Astrocyte (in vitro differentiated cells and primary cell): ENCODE measurements at regions not wholly inside any gene's neighbourhood (a gene's known extent, or its start where the extent isn't known, plus 50 kb on each side); places are given as distances from the start of the nearest gene placed in this dataset.

Experiments used
- CTCF ChIP-seq: IDR thresholded peaks from 2 replicates; pipeline ENCODE4 v1.5.1; 2011; ENCODE audit warnings: low read depth, mild to moderate bottlenecking, inconsistent platforms, low read length, moderate library complexity; ENCODE audit not compliant: insufficient read depth
- EZH2 ChIP-seq: IDR thresholded peaks from 2 replicates; pipeline ENCODE4 v1.6.1; 2012; ENCODE audit warnings: mild to moderate bottlenecking, low read length, inconsistent platforms; ENCODE audit not compliant: insufficient read depth

GRCh38 chr6:82118150-82118562, 129.4 kb downstream of the IBTK start:
- TF ChIP-seq CTCF (no peak), EZH2 (no peak)
